NCI-H345 treated with DMSO at 0.1 percent for 48 hours (cell line): ENCODE measurements at regions not wholly inside any gene's neighbourhood (a gene's known extent, or its start where the extent isn't known, plus 50 kb on each side); places are given as distances from the start of the nearest gene placed in this dataset.
"Not testable (repeated sequence)": the region's sequence is repeated elsewhere in the genome, so short reads cannot be mapped to it uniquely, and the experiment has no call there.

Experiments
- DNase-seq: peaks from one replicate; lab custom pipeline; 2025; ENCODE audit not compliant: unreplicated experiment; lab: John Stamatoyannopoulos, UW

DNA sequence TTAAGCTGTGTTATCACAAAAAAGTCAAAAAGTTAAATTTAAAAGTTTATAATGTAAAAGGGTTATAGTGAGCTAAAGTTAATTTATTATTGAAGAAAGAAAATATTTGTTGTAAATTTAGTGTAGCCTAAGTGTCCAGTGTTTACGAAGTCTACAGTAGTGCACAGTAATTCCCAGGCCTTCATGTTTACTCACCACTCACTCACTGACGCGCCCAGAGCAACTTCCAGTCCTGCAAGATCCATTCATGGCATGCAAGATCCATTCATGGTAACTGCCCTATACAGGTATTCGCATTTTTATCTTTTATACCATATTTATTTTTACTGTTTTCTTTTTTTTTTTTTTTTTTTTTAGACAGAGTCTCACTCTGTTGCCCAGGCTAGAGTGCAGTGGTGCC is 69.5 kb downstream of the TPRA1 start:
- no peak for DNase-seq

DNA sequence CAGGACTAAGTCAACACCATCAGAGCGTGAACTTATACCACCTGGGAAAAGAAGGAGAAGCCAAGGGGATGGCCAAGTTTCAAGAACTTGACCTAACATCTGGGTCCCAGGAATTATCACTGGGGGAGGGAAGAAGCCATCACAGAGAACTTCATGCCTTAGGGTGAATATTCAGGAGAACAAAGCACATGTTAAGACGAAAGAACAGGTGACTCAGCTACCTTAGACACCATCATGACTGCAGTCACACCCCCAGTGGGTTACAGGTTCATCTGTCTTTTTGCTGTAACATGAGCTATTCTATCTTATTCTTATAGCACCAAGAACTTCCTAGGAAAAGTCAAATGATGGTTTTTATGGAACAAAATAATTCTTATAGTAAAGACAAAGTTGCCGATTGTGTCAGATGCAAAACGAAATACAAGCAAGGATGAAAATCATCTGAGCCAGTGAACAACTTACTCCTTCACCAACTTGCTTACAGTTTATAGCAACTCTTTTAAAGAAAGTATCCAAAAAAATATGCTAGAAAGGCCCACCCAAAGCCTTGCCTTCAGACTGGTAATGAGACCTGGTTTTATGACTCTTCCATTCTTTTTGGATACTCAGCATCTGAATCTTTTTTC is 72.0 kb downstream of the TPRA1 start:
- no peak for DNase-seq

GRCh38 chr3:127512256-127512655 is 78.3 kb downstream of the TPRA1 start:
- DNase-seq = no peak

DNA sequence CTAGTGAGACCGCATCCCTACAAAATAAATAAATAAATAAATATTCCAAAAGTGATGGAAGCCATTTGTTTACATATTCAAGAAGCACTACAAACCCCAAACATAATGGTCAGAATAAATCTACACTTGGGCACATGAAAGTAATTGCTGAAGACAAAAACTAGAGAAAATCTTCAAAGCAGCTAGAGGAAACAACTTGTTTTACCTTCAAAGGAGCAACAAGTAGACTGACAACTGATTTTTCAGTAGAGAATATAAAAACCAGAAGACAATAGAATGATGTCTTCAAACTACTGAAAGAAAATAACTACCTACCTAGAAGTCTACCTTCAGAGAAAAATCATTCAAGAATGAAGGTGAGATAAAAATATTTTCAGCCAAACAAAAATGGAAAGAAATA is 89.4 kb downstream of the TPRA1 start:
- no peak for DNase-seq

- no peak for DNase-seq
Observed at GRCh38 chr3:127497676-127498075, 92.9 kb downstream of the TPRA1 start.

GRCh38 chr3:127497166-127497565 is 93.4 kb downstream of the TPRA1 start:
- DNase-seq = no peak

DNA sequence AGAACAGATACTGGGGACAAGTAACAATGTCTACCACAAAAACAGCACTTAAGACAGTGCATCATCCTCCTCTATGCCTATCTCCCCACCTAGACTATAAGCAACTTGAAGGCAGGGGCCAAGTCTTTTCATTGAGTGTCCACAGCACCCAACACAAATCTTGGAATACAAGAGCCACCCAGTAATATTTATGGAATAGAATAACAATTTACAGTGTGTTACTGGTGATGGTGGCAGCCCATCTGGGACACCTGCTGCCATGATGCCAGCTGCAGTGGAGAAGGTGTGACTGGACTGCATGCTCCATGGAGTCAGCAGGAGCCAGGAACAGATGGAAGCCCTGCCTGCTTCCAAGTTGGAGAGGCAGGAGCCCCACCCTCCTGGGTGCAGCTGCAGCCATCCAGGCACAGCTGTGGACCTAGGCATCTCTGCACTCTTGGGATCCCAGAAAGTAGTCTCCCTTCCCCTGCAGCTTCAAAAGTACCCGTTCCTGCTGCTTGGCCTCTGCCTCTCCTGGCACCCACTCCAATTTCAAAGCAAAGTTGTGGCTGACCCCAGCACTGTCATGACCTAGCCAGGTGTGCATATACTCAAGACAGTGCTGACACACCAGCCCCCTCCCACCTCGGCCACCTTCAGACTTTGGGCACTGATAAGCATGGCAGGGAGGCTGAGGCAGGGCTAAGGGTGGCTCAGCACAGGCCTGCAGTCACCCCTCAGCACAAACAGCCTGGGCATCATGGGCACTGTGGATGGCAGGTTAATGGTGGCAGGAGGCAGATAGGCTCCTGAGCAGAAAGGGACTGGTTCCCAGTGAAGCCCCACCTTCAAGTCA is 94.5 kb downstream of the TPRA1 start:
- DNase-seq = no peak

DNA sequence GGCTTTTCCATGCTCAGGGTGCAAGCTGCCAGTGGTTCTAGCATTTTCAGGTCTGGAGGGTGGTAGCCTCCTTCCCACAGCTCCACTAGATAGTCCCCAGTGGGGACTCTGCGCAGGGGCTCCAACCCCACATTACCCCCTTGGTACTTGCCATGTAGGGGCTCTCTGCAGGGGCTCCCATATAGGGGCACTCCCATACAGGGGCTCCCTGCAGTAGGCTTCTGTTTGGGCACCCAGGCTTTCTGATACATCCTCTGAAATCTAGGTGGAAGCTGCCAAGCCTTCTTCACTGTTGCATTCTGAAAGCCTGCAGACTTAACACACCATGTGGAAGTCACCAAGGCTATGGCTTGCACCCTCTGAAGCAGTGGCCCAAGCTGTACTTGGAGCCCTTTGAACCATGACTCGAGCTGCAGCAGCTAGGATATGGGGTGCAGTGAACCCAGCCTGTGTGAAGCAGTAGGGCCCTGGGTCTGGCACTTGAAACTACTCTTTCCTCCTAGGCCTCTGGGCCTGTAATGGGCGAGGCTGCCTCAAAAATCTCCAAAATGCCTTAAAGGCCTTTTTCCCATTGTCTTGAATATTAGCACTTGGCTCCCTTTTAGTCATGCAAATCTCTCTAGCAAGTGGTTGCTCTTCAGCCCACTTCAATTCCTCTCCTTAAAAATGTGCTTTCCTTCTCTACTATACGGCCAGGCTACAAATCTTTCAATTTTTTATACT is 96.4 kb downstream of the TPRA1 start:
- no peak for DNase-seq

- no peak for DNase-seq
Observed at GRCh38 chr3:127492426-127492825, 98.1 kb downstream of the TPRA1 start.

DNA sequence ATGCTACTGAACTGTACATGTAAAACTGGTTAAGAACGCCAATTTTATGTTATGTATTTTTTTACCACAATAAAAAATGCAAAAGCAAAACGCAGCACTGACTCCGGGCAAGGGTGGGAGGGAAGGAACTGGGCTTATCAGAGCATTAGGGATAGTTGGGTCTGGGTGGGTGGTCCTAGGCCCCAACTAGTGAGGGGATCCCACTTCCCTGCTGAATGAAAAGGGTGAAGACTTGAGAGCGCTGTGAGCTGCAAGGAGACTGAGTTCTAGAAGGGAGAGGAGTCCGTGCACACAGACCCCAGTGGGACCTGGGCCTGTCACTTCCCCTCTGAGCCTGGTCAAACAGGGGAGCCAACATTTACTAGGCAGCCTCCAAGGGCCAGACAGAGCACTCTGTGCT is 98.6 kb downstream of the TPRA1 start:
- no peak for DNase-seq

- DNase-seq = no peak
Observed at GRCh38 chr3:127491323-127491722, 99.2 kb downstream of the TPRA1 start.

GRCh38 chr3:127491024-127491305 is 99.6 kb downstream of the TPRA1 start:
- not testable (repeated sequence) for DNase-seq

DNA sequence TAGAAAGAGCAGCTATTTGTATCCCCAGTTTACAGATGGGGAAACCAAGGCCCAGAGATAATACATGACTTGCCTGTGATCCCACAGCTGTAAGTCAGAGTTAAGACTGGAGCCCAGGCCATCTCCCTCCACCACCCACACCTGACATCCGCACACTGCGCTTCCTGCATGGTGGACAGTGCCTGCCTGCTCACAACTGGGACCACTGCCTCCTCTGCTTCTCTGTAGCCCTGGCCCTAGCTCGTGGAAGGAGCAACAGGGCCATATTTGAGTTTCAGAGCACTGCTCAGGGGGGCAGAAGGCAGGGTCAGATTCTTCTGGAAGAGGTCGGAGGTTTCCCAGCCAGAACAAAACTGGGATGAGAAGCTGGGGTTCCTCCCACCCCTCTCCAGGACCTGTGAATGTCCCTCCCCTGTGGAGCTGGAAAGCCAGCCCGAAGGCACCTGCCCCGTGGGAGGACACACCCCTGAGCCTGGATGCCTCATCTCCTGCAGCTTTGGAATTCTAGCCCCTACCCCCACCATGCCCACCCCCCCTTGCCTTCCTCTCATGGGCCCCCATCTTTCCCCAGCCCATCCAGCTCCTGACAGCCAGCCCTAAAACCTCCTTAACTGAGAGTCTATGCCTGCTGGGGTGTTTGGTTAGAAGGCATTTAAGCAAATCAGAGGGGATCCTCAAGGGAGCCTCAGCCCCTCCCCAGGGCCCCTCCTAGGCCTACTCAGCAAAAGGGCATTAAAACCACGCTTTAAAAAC is 100.1 kb downstream of the TPRA1 start:
- DNase-seq = no peak

DNA sequence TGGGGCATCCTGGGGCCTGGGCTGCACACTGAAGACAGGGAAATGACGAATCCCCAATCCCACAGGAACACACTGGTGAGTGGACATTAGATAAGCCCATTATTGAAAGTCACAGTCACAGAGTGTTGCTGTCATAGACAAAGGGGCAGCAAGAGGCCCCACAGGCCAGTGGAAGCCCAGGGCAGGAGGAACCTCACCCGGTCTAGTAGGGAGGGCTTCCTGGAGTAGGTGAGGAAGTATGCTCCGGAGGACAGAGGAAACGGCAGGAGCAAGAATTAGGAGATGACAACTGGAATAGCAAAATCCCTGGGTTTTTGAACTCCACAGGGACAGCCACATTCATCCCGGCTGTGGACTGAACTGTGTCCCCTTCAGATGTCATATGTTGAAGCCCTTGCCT is 101.2 kb downstream of the TPRA1 start:
- no peak for DNase-seq

GRCh38 chr3:127488740-127489139 is 101.8 kb downstream of the TPRA1 start:
- DNase-seq = no peak

DNA sequence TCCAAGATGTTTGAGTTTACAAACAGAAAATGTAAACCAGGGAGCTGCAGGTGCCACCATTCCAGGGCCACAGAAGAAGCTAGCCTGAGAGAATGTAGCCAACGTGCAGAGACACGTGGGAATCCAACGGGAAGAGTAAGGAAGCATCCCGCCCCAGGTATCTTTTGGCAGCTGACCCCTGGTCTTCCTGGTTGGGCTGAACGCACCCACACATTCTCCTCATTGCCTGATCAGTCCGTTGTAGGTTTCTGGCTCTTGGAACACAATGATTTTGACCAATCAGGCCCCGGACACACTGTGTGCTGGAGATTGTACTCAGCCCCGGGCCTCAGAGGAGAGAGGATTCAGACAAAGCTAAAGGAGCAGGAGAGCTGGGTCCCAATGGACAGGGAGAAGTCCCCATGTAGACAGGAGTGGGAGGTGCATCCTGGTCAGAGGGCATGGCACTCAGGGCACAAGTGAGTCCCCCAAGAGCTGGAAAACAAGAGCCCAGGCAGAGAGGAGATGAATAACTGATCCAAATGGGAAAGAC is 102.3 kb downstream of the TPRA1 start:
- no peak for DNase-seq

DNA sequence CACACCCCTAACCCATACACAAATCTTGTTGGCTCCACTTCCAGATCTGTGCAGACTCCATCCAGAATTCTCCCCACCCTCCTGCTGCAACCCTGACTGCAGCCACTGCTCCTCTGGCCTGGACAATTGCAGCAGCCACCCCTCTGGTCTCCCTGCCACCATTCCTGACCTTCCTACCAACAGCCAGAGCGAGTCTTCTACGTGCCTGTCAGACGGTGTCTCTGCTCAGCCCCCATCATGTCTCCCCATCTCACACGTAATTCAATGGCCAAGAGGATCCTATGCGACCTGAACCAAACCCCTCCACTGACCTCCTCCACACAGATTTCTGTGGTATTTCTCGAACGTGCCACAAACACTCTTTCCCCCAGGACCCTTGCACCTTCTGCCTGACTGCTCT is 103.3 kb downstream of the TPRA1 start:
- DNase-seq = no peak

DNA sequence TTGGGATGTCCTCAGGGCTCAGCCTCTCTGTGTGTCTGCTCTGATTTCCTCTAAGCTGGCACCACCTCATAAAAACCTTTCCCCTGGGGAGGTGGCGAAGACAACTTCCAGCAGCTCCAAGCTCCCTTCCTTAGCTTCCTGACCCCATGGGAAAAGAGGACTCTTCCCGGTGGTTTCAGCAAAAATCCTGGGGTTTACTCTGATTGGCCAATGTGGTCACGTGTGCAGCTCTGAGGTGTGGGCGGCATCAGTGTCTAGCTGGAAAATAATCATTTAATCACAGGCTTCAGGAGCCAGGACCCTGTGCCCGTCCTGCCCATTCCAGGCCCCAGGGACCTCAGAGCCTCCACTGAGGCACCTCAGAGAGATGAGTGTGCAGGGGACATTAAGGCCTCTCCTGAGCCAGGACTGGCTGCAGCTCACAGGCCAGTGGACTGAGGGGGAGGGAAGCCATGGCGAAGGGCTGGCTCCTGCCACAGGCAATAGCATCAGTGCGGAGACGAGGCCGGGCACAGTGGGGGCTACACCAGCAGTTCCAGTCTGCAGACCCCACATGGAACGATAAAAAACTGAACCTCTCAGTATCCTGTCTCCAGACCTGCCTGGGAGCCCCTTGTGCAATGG is 104.1 kb downstream of the TPRA1 start:
- no peak for DNase-seq

DNA sequence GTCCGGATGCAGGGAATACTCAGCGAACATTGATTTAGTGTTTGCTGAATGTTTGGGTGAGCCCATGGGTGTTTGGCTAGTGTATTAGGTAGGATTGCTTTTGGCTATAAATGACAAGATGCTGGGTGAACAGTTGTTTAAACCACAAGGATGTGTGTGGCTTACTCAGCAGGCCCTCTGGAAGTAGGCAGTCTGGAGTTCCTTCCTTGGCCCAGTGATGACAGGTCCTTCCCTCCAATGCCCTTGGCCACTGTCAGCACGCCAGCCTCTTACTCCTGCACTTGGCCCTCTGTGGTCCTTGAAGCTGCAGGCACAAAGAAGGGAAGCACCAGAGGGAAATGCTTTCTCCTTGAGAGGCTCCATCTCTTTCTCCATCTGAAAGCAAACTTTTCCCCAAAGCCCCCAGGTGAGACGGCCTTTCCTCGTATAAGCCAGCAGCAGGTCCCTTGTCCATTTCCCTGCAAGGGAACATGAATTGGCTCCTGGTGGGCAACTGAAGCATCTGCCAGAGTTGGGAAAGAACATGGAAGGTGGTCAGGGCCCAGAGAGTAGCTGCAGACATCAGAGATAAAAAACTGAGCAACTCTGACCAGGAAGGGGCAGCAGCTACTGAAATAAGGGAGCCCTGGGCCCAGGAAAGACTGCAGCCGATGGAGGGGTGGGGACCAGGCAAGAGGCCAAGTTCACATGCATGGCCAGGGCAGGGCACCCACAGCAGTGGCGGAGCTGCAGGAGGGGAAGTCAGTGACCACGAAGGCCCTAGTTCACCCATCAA is 105.0 kb downstream of the TPRA1 start:
- no peak for DNase-seq
